HepG2 (cell line): ENCODE measurements at regions not wholly inside any gene's neighbourhood (a gene's known extent, or its start where the extent isn't known, plus 50 kb on each side); places are given as distances from the start of the nearest gene placed in this dataset.

Source experiments
- ATAC-seq: fragments of 200-7000 bp; cut with Tn5 transposase; 3 replicates; pipeline ENCODE4 v1.9.1; 2020; ENCODE audit warnings: mild to moderate bottlenecking, moderate library complexity
- BruUV-seq: library from RNA; stranded (reverse); fragments of 400-500 nt; replicated peaks from 2 replicates; lab custom pipeline; 2021; lab: Mats Ljungman, UMichigan
- CTCF ChIA-PET: fragments of 300-600 bp; formaldehyde crosslinking; extraction: SDS; loops from one replicate; lab custom pipeline; 2021; ENCODE audit warnings: low total read pairs, inconsistent platforms, low intra/inter-chr PET ratio; lab: Yijun Ruan, JAX
- POLR2A ChIA-PET: fragments of 350-600 bp; sonication (Branson Sonifier 250); formaldehyde crosslinking; loops from one replicate; lab custom pipeline; 2020; ENCODE audit warnings: antibody characterized with exemption, inconsistent platforms; lab: Yijun Ruan, JAX
- DNase-seq: peaks from one replicate; pipeline ENCODE4 v3.0.0-alpha.2; 2015; ENCODE audit warnings: low spot score
- FAIRE-seq: peaks from 3 replicates; lab custom pipeline; 2011; peaks lifted over from hg19 to GRCh38; lab: Jason Lieb, UNC
- H2AFZ ChIP-seq: one replicate; pipeline ENCODE4 v1.6.1; 2011; ENCODE audit warnings: low read length, inconsistent platforms
- H3K27ac ChIP-seq: fragments of 300-600 bp; 3 replicates; pipeline ENCODE4 v1.8.0; 2011; ENCODE audit warnings: mixed run types, mild to moderate bottlenecking, mixed read lengths, low read length, inconsistent platforms; ENCODE audit not compliant: insufficient read depth; ENCODE audit errors: extremely low read length
- H3K27me3 ChIP-seq, 2 experiments: fragments of 200-600 bp in 1 of 2; 2 replicates in 1 of 2; 3 replicates in 1 of 2; pipeline versions ENCODE4 v1.6.0 to v1.8.0; 2011; ENCODE audit warnings: low read length in 2 of 2, mild to moderate bottlenecking in 2 of 2, moderate library complexity in 2 of 2, inconsistent platforms in 1 of 2; ENCODE audit not compliant: insufficient read depth in 2 of 2, control insufficient read depth in 1 of 2
- H3K36me3 ChIP-seq, 2 experiments: fragments of 200-600 bp in 1 of 2; replicated peaks in 1 of 2; 2 replicates in 1 of 2; 3 replicates in 1 of 2; pipeline versions ENCODE4 v1.5.1 to v1.8.0; 2011; ENCODE audit warnings: low read length in 2 of 2, inconsistent platforms in 1 of 2; ENCODE audit not compliant: insufficient read depth in 2 of 2, control insufficient read depth in 1 of 2
- H3K4me1 ChIP-seq: 2 replicates; pipeline ENCODE4 v1.5.1; 2012; ENCODE audit warnings: low read length, inconsistent platforms; ENCODE audit not compliant: insufficient read depth
- H3K4me2 ChIP-seq: 2 replicates; pipeline ENCODE4 v1.6.0; 2011; ENCODE audit warnings: low read depth, low read length, inconsistent platforms
- H3K4me3 ChIP-seq, 3 experiments: fragments of 200-600 bp in 1 of 3; sonication (generic), shearing (Covaris generic) in 1 of 3; replicated peaks in 1 of 3; 2 replicates each; pipeline ENCODE4 v1.5.1; 2011 to 2016; ENCODE audit warnings: low read length in 3 of 3, inconsistent platforms in 2 of 3, low read depth in 2 of 3, mild to moderate bottlenecking in 2 of 3, control low read depth in 1 of 3, mixed read lengths in 1 of 3; ENCODE audit not compliant: insufficient read depth in 1 of 3
- H3K79me2 ChIP-seq: one replicate; pipeline ENCODE4 v1.6.1; 2011; ENCODE audit warnings: low read length, inconsistent platforms; ENCODE audit not compliant: insufficient read depth
- H3K9ac ChIP-seq: 2 replicates; pipeline ENCODE4 v1.6.0; 2011; ENCODE audit warnings: mild to moderate bottlenecking, low read depth, low read length, inconsistent platforms; ENCODE audit not compliant: insufficient read depth
- H3K9me3 ChIP-seq: 2 replicates; pipeline ENCODE4 v1.5.1; 2012; ENCODE audit warnings: mild to moderate bottlenecking, low read length
- H4K20me1 ChIP-seq: 2 replicates; pipeline ENCODE4 v1.6.0; 2011; ENCODE audit warnings: inconsistent platforms, mild to moderate bottlenecking, low read length, moderate library complexity; ENCODE audit not compliant: insufficient read depth
- AGO1 ChIP-seq: fragments of 200-400 bp; formaldehyde crosslinking; IDR thresholded peaks from 2 replicates; pipeline ENCODE4 v1.6.1; 2017; ENCODE audit warnings: mild to moderate bottlenecking, low read depth, low read length, moderate library complexity; ENCODE audit not compliant: poor library complexity, severe bottlenecking
- CENPX ChIP-seq: sonication (generic); formaldehyde crosslinking; IDR thresholded peaks from 2 replicates; pipeline ENCODE4 v1.9.0; 2021; ENCODE audit warnings: mild to moderate bottlenecking, missing genetic modification reagents, moderate library complexity
- GABPB1 ChIP-seq: IDR thresholded peaks from 2 replicates; pipeline ENCODE4 v1.6.1; 2016; ENCODE audit warnings: mild to moderate bottlenecking, missing genetic modification reagents, moderate library complexity, missing compliant biosample characterization
- HDAC6 ChIP-seq: fragments of 200-600 bp; sonication (generic); IDR thresholded peaks from 2 replicates; pipeline ENCODE4 v1.7.0; 2017; ENCODE audit warnings: mild to moderate bottlenecking, antibody characterized with exemption, low read length, low read depth
- HOXA3 ChIP-seq: sonication (generic); formaldehyde crosslinking; IDR thresholded peaks from 2 replicates; pipeline ENCODE4 v1.5.0; 2020; ENCODE audit warnings: missing genetic modification reagents
- MAFG ChIP-seq: sonication (generic); formaldehyde crosslinking; IDR thresholded peaks from 2 replicates; pipeline ENCODE4 v1.5.1; 2020; ENCODE audit warnings: mild to moderate bottlenecking, missing genetic modification reagents
- NR1H2 ChIP-seq: sonication (generic); formaldehyde crosslinking; IDR thresholded peaks from 2 replicates; pipeline ENCODE4 v1.8.1; 2022; ENCODE audit warnings: low read depth, missing genetic modification reagents, borderline replicate concordance
- NR3C1 ChIP-seq: sonication (generic); formaldehyde crosslinking; IDR thresholded peaks from 2 replicates; pipeline ENCODE4 v1.4.0; 2020; ENCODE audit warnings: missing genetic modification reagents
- POLR2AphosphoS5 ChIP-seq: IDR thresholded peaks from 2 replicates; pipeline ENCODE4 v1.6.1; 2012; ENCODE audit warnings: low read depth, low read length
- RBAK ChIP-seq: sonication (generic); formaldehyde crosslinking; IDR thresholded peaks from 2 replicates; pipeline ENCODE4 v1.5.1; 2020; ENCODE audit warnings: mild to moderate bottlenecking, missing genetic modification reagents
- SETDB1 ChIP-seq: sonication (generic); formaldehyde crosslinking; IDR thresholded peaks from 2 replicates; pipeline ENCODE4 v1.5.1; 2020; ENCODE audit warnings: missing genetic modification reagents, mild to moderate bottlenecking, borderline replicate concordance
- SNAI1 ChIP-seq: sonication (generic); formaldehyde crosslinking; IDR thresholded peaks from 2 replicates; pipeline ENCODE4 v1.5.0; 2020; ENCODE audit warnings: mild to moderate bottlenecking, missing genetic modification reagents, borderline replicate concordance
- XRCC5 ChIP-seq: fragments of 200-400 bp; formaldehyde crosslinking; optimal IDR thresholded peaks from 2 replicates; pipeline ENCODE3; 2017; ENCODE audit warnings: mild to moderate bottlenecking, low read length
- ZIK1 ChIP-seq: sonication (generic); formaldehyde crosslinking; IDR thresholded peaks from 2 replicates; pipeline ENCODE4 v1.5.0; 2020; ENCODE audit warnings: mild to moderate bottlenecking, low read depth, missing genetic modification reagents, borderline replicate concordance
- ZNF101 ChIP-seq: sonication (generic); formaldehyde crosslinking; IDR thresholded peaks from 2 replicates; pipeline ENCODE4 v1.4.0; 2020; ENCODE audit warnings: mild to moderate bottlenecking, low read depth, missing genetic modification reagents, borderline replicate concordance
- ZNF510 ChIP-seq: sonication (generic); formaldehyde crosslinking; IDR thresholded peaks from 2 replicates; pipeline ENCODE4 v1.4.0; 2020; ENCODE audit warnings: low read depth, mild to moderate bottlenecking, missing genetic modification reagents
- ZNF576 ChIP-seq: sonication (generic); formaldehyde crosslinking; IDR thresholded peaks from 2 replicates; pipeline ENCODE4 v1.4.0; 2020; ENCODE audit warnings: mild to moderate bottlenecking, missing genetic modification reagents
- WGBS: methylation state at CpG from one replicate; pipeline ENCODE4 v1.1.6; 2017; ENCODE audit warnings: low lambda C conversion rate; 5-methylcytosine and 5-hydroxymethylcytosine counted together
- in situ Hi-C: cut with HindIII; loops from 2 replicates; pipeline ENCODE4 v1.10.0; 2017; ENCODE audit warnings: low pct_unique_long_range_greater_than_20kb; ENCODE audit not compliant: extremely low pct_ligation_motif_present
- intact Hi-C: fragments of 100-400 bp; cut with micrococcal nuclease; formaldehyde crosslinking; loops from one replicate; pipeline ENCODE4 v1.10.0; 2022; ENCODE audit not compliant: unreplicated experiment
- TF ChIP-seq, protein P1 (sequence below): sonication (generic); formaldehyde crosslinking; IDR thresholded peaks from 2 replicates; pipeline ENCODE4 v1.8.0; 2022; ENCODE audit warnings: low read depth, missing genetic modification reagents

GRCh38 chr12:25829192-25829591 lies 129.3 kb upstream of the RASSF8 start:
- FAIRE-seq, result no peak
- no peak overlapping the region for H3K9ac ChIP-seq

GRCh38 chr12:25830456-25830855 lies 128.0 kb upstream of the RASSF8 start:
- no peak overlapping the region for H2AFZ ChIP-seq
- no peak for ATAC-seq
- TF ChIP-seq ZNF576 (CRISPR knock-in tag) (no peak), AGO1 (no peak), HDAC6 (no peak), POLR2AphosphoS5 (no peak), SETDB1 (CRISPR knock-in tag) (no peak)
- TF ChIP-seq, all 625 proteins: peak for 0
- Histone ChIP-seq H3K9ac (no peak overlapping the region), H3K27ac (no peak overlapping the region), H3K9me3 (no peaks in the 10 kb centered on the region), H3K4me1 (no peaks in the 10 kb centered on the region), H3K27me3 (0 out of 5 replicates have a peak, but pooled peaks cover 0 to 3% of the 10 kb centered on the region in 2 experiments), H3K79me2 (no peaks in the 10 kb centered on the region), H3K4me3 (no peak overlapping the region), H4K20me1 (no peaks in the 10 kb centered on the region), H3K36me3 (no peaks in the 10 kb centered on the region), H3K4me2 (no peak overlapping the region)
- WGBS, result 3% methylated on average over 7 of the region's 7 CpGs
- intact Hi-C loops, result no loop called here
- POLR2A ChIA-PET, result no interaction called here
- CTCF ChIA-PET, result no interaction called here
- no TSS peak for BruUV-seq
- DNase-seq, result no peak
- FAIRE-seq, result no peak
- in situ Hi-C loops, result no loop called here

More at GRCh38 chr12:25829192-25829591, 129.3 kb upstream of the RASSF8 start:
- no peak overlapping the region for H3K27ac ChIP-seq
- no peaks in the 10 kb centered on the region for H3K9me3 ChIP-seq
- H4K20me1 ChIP-seq, result no peaks in the 10 kb centered on the region
- no peak overlapping the region for H3K4me3 ChIP-seq
- ChIA-PET POLR2A (no interaction called here), CTCF (no interaction called here)
- intact Hi-C loops, result no loop called here
- H3K36me3 ChIP-seq, result no peaks in the 10 kb centered on the region
- no peak overlapping the region for H3K4me2 ChIP-seq
- in situ Hi-C loops, result no loop called here
- WGBS, result 0% methylated on average over 3 of the region's 3 CpGs
- H3K27me3 ChIP-seq, result 0 out of 5 replicates have a peak, but pooled peaks cover 0 to 3% of the 10 kb centered on the region in 2 experiments
- ATAC-seq (no peak), DNase-seq (no peak)
- no peak overlapping the region for H2AFZ ChIP-seq
- H3K4me1 ChIP-seq, result no peaks in the 10 kb centered on the region
- no peaks in the 10 kb centered on the region for H3K79me2 ChIP-seq
- no peak for TF ChIP-seq CENPX
- TF ChIP-seq MAFG (CRISPR knock-in tag), result no peak
- TF ChIP-seq HOXA3 (CRISPR knock-in tag), result no peak
- no peak for TF ChIP-seq ZNF101 (CRISPR knock-in tag)
- TF ChIP-seq ZIK1, result no peak
- no peak for TF ChIP-seq NR3C1 (CRISPR knock-in tag)
- TF ChIP-seq SNAI1 (CRISPR knock-in tag), result no peak
- no peak for TF ChIP-seq RBAK (CRISPR knock-in tag)
- TF ChIP-seq NR1H2 (CRISPR knock-in tag), result no peak
- TF ChIP-seq XRCC5, result no peak
- TF ChIP-seq, protein P1, sequence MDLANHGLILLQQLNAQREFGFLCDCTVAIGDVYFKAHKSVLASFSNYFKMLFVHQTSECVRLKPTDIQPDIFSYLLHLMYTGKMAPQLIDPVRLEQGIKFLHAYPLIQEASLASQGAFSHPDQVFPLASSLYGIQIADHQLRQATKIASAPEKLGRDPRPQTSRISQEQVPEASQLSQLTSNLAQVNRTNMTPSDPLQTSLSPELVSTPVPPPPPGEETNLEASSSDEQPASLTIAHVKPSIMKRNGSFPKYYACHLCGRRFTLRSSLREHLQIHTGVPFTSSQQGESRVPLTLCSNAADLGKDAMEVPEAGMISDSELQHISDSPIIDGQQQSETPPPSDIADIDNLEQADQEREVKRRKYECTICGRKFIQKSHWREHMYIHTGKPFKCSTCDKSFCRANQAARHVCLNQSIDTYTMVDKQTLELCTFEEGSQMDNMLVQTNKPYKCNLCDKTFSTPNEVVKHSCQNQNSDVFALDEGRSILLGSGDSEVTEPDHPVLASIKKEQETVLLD (CRISPR knock-in tag), result no peak
- TF ChIP-seq ZNF510 (CRISPR knock-in tag), result no peak
- no peak for TF ChIP-seq GABPB1
- no TSS peak for BruUV-seq
